Activated CD8-positive, alpha-beta memory T cell treated with anti-CD3 and anti-CD28 coated beads for 24 hours (primary cell): ENCODE measurements at regions not wholly inside any gene's neighbourhood (a gene's known extent, or its start where the extent isn't known, plus 50 kb on each side); places are given as distances from the start of the nearest gene placed in this dataset.

Experiments
- DNase-seq: peaks from one replicate; pipeline ENCODE4 v3.0.0-alpha.2; 2020

GRCh38 chr2:240347949-240348500 is 87.4 kb upstream of the GPC1 start:
- no peak for DNase-seq

GRCh38 chr2:240348522-240348921 is 86.9 kb upstream of the GPC1 start:
- no peak for DNase-seq

GRCh38 chr2:240349133-240350005 is 86.1 kb upstream of the GPC1 start:
- DNase-seq = no peak

- no peak for DNase-seq
These were observed 85.5 kb upstream of the GPC1 start for GRCh38 chr2:240350006-240350355.

- no peak for DNase-seq
These were observed 84.8 kb upstream of the GPC1 start for GRCh38 chr2:240350696-240351087.

- DNase-seq = no peak
These were observed 84.2 kb upstream of the GPC1 start for GRCh38 chr2:240351088-240351741.

GRCh38 chr2:240351826-240352426 is 83.5 kb upstream of the GPC1 start:
- no peak for DNase-seq

GRCh38 chr2:240353086-240353798 is 82.2 kb upstream of the GPC1 start:
- DNase-seq = no peak

GRCh38 chr2:240353944-240354343 is 81.5 kb upstream of the GPC1 start:
- DNase-seq = no peak

- DNase-seq = no peak
These were observed 80.2 kb upstream of the GPC1 start for GRCh38 chr2:240355001-240355891.

GRCh38 chr2:240355962-240356361 is 79.5 kb upstream of the GPC1 start:
- no peak for DNase-seq

GRCh38 chr2:240356700-240357640 is 78.5 kb upstream of the GPC1 start:
- DNase-seq = no peak

GRCh38 chr2:240357641-240358012 is 77.8 kb upstream of the GPC1 start:
- no peak for DNase-seq

GRCh38 chr2:240358080-240358479 is 77.4 kb upstream of the GPC1 start:
- no peak for DNase-seq

GRCh38 chr2:240358821-240359397 is 76.6 kb upstream of the GPC1 start:
- no peak for DNase-seq

GRCh38 chr2:240359695-240360094 is 75.8 kb upstream of the GPC1 start:
- DNase-seq = no peak

- no peak for DNase-seq
These were observed 74.6 kb upstream of the GPC1 start for GRCh38 chr2:240360645-240361475.

- DNase-seq = no peak
These were observed 73.2 kb upstream of the GPC1 start for GRCh38 chr2:240362216-240362755.
